ENCODE measurements at regions not wholly inside any gene's neighbourhood (a gene's known extent, or its start where the extent isn't known, plus 50 kb on each side); places are given as distances from the start of the nearest gene placed in this dataset.

DNA sequence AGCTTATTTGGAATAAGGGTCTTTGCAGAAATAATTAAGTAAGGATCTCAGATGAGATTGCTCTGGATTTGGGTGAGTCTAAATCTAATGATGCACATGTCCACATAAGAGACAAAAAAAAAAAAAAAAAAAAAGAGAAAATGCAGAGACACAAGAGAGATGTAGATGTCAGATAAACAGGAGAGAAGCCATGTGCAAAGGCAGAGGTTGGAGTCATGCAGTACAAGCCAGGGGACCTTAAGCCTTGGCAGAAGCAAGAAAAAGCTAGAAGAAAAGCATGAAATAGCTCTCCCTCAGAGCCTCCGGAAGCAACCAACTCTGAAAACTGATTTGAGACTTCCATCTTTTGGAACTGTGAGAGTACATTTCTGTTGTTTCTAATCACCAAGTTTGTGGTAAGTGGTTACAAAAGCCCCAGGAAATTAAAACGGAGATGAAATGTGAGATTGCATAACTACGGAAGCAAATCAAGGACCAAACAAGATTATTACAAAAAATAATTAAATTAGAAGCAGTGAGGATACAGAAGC lies 1304.0 kb upstream of the SEL1L start:
- H3K36me3 Mint-ChIP-seq: no peaks in the 10 kb centered on the region
- no peak overlapping the region for H3K27ac Mint-ChIP-seq
- no peaks in the 10 kb centered on the region for H3K36me3 ChIP-seq (replicated peaks in 1 of 2; ENCODE audit: control insufficient read depth in 1 of 2, insufficient read depth in 2 of 2, low read length in 2 of 2)
- H3K9ac ChIP-seq (ENCODE audit: insufficient read depth, low read length, poor library complexity, severe bottlenecking): no peak overlapping the region
- no peaks in the 10 kb centered on the region for H3K79me2 ChIP-seq (ENCODE audit: insufficient read depth, low read length)
- no peak overlapping the region for H3K27ac ChIP-seq (ENCODE audit: low read depth in 1 of 2, low read length in 2 of 2)
- H3K4me1 Mint-ChIP-seq: peaks cover 5% of the 10 kb centered on the region
- no peak for DNase-seq
- TF ChIP-seq, protein P1, sequence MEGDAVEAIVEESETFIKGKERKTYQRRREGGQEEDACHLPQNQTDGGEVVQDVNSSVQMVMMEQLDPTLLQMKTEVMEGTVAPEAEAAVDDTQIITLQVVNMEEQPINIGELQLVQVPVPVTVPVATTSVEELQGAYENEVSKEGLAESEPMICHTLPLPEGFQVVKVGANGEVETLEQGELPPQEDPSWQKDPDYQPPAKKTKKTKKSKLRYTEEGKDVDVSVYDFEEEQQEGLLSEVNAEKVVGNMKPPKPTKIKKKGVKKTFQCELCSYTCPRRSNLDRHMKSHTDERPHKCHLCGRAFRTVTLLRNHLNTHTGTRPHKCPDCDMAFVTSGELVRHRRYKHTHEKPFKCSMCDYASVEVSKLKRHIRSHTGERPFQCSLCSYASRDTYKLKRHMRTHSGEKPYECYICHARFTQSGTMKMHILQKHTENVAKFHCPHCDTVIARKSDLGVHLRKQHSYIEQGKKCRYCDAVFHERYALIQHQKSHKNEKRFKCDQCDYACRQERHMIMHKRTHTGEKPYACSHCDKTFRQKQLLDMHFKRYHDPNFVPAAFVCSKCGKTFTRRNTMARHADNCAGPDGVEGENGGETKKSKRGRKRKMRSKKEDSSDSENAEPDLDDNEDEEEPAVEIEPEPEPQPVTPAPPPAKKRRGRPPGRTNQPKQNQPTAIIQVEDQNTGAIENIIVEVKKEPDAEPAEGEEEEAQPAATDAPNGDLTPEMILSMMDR (IDR thresholded peaks at IDR 0.05): no peak
- H3K27me3 ChIP-seq (ENCODE audit: control insufficient read depth in 2 of 2, insufficient read depth in 2 of 2, low read length in 2 of 2): no peaks in the 10 kb centered on the region
- intact Hi-C loops (cut with micrococcal nuclease): no loop called here
- H3K4me2 ChIP-seq (replicated peaks; ENCODE audit: extremely low read depth, low read length, poor library complexity, severe bottlenecking): no peak overlapping the region
- H3K27me3 Mint-ChIP-seq (ENCODE audit: low read depth in 3 of 3): no peaks in the 10 kb centered on the region
- H3K4me3 Mint-ChIP-seq: no peak overlapping the region
- H4K20me1 ChIP-seq (ENCODE audit: insufficient read depth, low read length): no peaks in the 10 kb centered on the region
- peaks cover 0 to 3% of the 10 kb centered on the region in 2 donors for H3K4me1 ChIP-seq (ENCODE audit: control insufficient read depth in 1 of 2, insufficient read depth in 2 of 2, low read length in 2 of 2)
- H2AFZ ChIP-seq (ENCODE audit: insufficient read depth, low read depth, low read length, poor library complexity, severe bottlenecking): no peak overlapping the region
- no peak overlapping the region for H3K4me3 ChIP-seq (replicated peaks in 1 of 3; ENCODE audit: low read depth in 2 of 3, low read length in 3 of 3)
- H3K9me3 Mint-ChIP-seq: peaks cover 0 to 2% (median 0%) of the 10 kb centered on the region in 7 donors
- 0% methylated on average over 1 of the region's 3 CpGs for WGBS (ENCODE audit: insufficient coverage)
- H3K9me3 ChIP-seq (replicated peaks in 1 of 2; ENCODE audit: control insufficient read depth in 1 of 2, insufficient read depth in 1 of 2, low read length in 2 of 2): no peaks in the 10 kb centered on the region

DNA sequence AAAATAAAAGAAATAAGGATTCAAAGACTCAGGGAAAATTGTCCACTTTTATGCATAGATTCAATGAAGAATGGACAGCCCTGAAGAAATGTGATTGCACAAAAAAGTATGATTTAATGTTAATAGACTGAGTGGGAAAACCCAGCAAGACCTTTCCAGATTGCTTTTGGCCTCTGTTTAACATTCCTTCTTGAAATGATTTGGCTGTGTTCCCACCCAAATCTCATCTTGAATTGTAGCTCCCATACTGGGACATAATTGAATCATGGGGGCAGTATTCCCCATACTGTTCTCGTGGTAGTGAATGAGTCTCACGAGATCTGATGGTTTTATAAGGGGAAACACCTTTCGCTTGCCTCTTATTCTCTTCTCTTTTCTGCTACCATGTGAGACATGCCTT lies 1316.9 kb upstream of the SEL1L start:
- no peaks in the 10 kb centered on the region for H3K9me3 ChIP-seq (replicated peaks in 1 of 2; ENCODE audit: control insufficient read depth in 1 of 2, insufficient read depth in 1 of 2, low read length in 2 of 2)
- no peaks in the 10 kb centered on the region for H3K36me3 Mint-ChIP-seq
- intact Hi-C loops (cut with micrococcal nuclease): no loop called here
- TF ChIP-seq, protein P1 (IDR thresholded peaks at IDR 0.05): no peak
- H3K27me3 Mint-ChIP-seq (ENCODE audit: low read depth in 3 of 3): peaks cover 0 to 2% (median 1%) of the 10 kb centered on the region in 3 donors
- H3K4me1 Mint-ChIP-seq: no peaks in the 10 kb centered on the region
- H3K79me2 ChIP-seq (ENCODE audit: insufficient read depth, low read length): no peaks in the 10 kb centered on the region
- no peaks in the 10 kb centered on the region for H3K4me1 ChIP-seq (ENCODE audit: control insufficient read depth in 1 of 2, insufficient read depth in 2 of 2, low read length in 2 of 2)
- no peaks in the 10 kb centered on the region for H4K20me1 ChIP-seq (ENCODE audit: insufficient read depth, low read length)
- no peak for DNase-seq
- H3K4me3 Mint-ChIP-seq: no peak overlapping the region
- H2AFZ ChIP-seq (ENCODE audit: insufficient read depth, low read depth, low read length, poor library complexity, severe bottlenecking): no peak overlapping the region
- WGBS (ENCODE audit: insufficient coverage): no CpG with 5 or more reads among the region's 3 CpGs
- H3K27ac Mint-ChIP-seq: no peak overlapping the region
- H3K9ac ChIP-seq (ENCODE audit: insufficient read depth, low read length, poor library complexity, severe bottlenecking): no peak overlapping the region
- no peaks in the 10 kb centered on the region for H3K27me3 ChIP-seq (ENCODE audit: control insufficient read depth in 2 of 2, insufficient read depth in 2 of 2, low read length in 2 of 2)
- H3K36me3 ChIP-seq (replicated peaks in 1 of 2; ENCODE audit: control insufficient read depth in 1 of 2, insufficient read depth in 2 of 2, low read length in 2 of 2): no peaks in the 10 kb centered on the region
- H3K4me2 ChIP-seq (replicated peaks; ENCODE audit: extremely low read depth, low read length, poor library complexity, severe bottlenecking): no peak overlapping the region
- no peak overlapping the region for H3K4me3 ChIP-seq (replicated peaks in 1 of 3; ENCODE audit: low read depth in 2 of 3, low read length in 3 of 3)
- H3K27ac ChIP-seq (ENCODE audit: low read depth in 1 of 2, low read length in 2 of 2): no peak overlapping the region
- H3K9me3 Mint-ChIP-seq: no peaks in the 10 kb centered on the region

All from CD14-positive monocyte (primary cell).